HEK293 (cell line): ENCODE measurements at regions not wholly inside any gene's neighbourhood (a gene's known extent, or its start where the extent isn't known, plus 50 kb on each side); places are given as distances from the start of the nearest gene placed in this dataset.

ENCODE experiments used
- CTCF ChIA-PET: fragments of 350-600 bp; formaldehyde crosslinking; extraction: SDS; loops from one replicate; lab custom pipeline; 2021; ENCODE audit warnings: antibody characterized with exemption; lab: Yijun Ruan, JAX
- POLR2A ChIA-PET: fragments of 300-600 bp; formaldehyde crosslinking; extraction: SDS; loops from one replicate; lab custom pipeline; 2020; ENCODE audit warnings: antibody characterized with exemption, inconsistent platforms; lab: Yijun Ruan, JAX
- H3K27ac ChIP-seq: fragments of 200-500 bp; sonication (Bioruptor generic); 2 replicates; pipeline ENCODE4 v1.5.1; 2014; ENCODE audit warnings: low read depth, low read length, control low read depth, inconsistent platforms; ENCODE audit errors: extremely low read depth
- H3K36me3 ChIP-seq, 2 experiments: fragments of 200-500 bp in 1 of 2; sonication (Bioruptor generic) in 1 of 2; 1 replicate in 1 of 2; 2 replicates in 1 of 2; pipeline ENCODE4 v1.5.1; 2014 to 2017; ENCODE audit warnings: inconsistent platforms in 2 of 2, low read length in 2 of 2; ENCODE audit not compliant: control insufficient read depth in 2 of 2, insufficient read depth in 1 of 2
- H3K4me1 ChIP-seq: fragments of 200-500 bp; sonication (Bioruptor generic); 2 replicates; pipeline ENCODE4 v1.5.1; 2014; ENCODE audit warnings: mild to moderate bottlenecking, low read length, inconsistent platforms; ENCODE audit not compliant: control insufficient read depth, insufficient read depth
- H3K4me3 ChIP-seq: 2 replicates; pipeline ENCODE4 v1.5.1; 2011; ENCODE audit warnings: low read depth, mild to moderate bottlenecking, control low read depth, low read length, moderate library complexity
- H3K9me3 ChIP-seq: fragments of 200-500 bp; sonication (Bioruptor generic); 2 replicates; pipeline ENCODE4 v1.5.1; 2014; ENCODE audit warnings: low read depth, low read length, inconsistent platforms; ENCODE audit not compliant: control insufficient read depth, insufficient read depth
- FEZF1 ChIP-seq: fragments of 450-650 bp; formaldehyde crosslinking; IDR thresholded peaks from 2 replicates; pipeline ENCODE4 v1.5.1; 2016; ENCODE audit warnings: missing biosample characterization, missing genetic modification characterization
- GLIS1 ChIP-seq: fragments of 450-650 bp; formaldehyde crosslinking; IDR thresholded peaks from 2 replicates; pipeline ENCODE4 v1.5.1; 2016; ENCODE audit warnings: missing biosample characterization, missing genetic modification characterization
- OSR2 ChIP-seq: fragments of 450-650 bp; formaldehyde crosslinking; IDR thresholded peaks from 2 replicates; pipeline ENCODE4 v1.5.1; 2016; ENCODE audit warnings: missing biosample characterization, missing genetic modification characterization
- PRDM1 ChIP-seq: fragments of 450-650 bp; formaldehyde crosslinking; IDR thresholded peaks from 2 replicates; pipeline ENCODE4; 2016; ENCODE audit warnings: missing biosample characterization, missing genetic modification characterization
- TRIM28 ChIP-seq: IDR thresholded peaks from 2 replicates; pipeline ENCODE4 v1.6.1; 2011; ENCODE audit warnings: low read length, control low read depth, borderline replicate concordance
- ZBTB6 ChIP-seq: fragments of 450-650 bp; formaldehyde crosslinking; IDR thresholded peaks from 2 replicates; pipeline ENCODE4 v1.5.1; 2017; ENCODE audit warnings: missing biosample characterization, missing genetic modification characterization
- ZNF266 ChIP-seq: fragments of 450-650 bp; formaldehyde crosslinking; IDR thresholded peaks from 2 replicates; pipeline ENCODE4 v1.5.1; 2016; ENCODE audit warnings: missing biosample characterization, missing genetic modification characterization, low read depth
- ZNF426 ChIP-seq: fragments of 450-650 bp; formaldehyde crosslinking; IDR thresholded peaks from 2 replicates; pipeline ENCODE4 v1.5.1; 2017; ENCODE audit warnings: missing biosample characterization, missing genetic modification characterization, mild to moderate bottlenecking, inconsistent platforms, moderate library complexity
- ZNF433 ChIP-seq: fragments of 450-650 bp; formaldehyde crosslinking; IDR thresholded peaks from 2 replicates; pipeline ENCODE4 v1.5.1; 2016; ENCODE audit warnings: missing biosample characterization, missing genetic modification characterization, low read depth
- ZNF449 ChIP-seq: fragments of 450-650 bp; formaldehyde crosslinking; IDR thresholded peaks from 2 replicates; pipeline ENCODE4 v1.5.1; 2017; ENCODE audit warnings: missing biosample characterization, mild to moderate bottlenecking, missing genetic modification characterization, moderate library complexity
- ZNF555 ChIP-seq: fragments of 450-650 bp; formaldehyde crosslinking; conservative IDR thresholded peaks from 2 replicates; pipeline ENCODE4 v1.5.1; 2017; ENCODE audit warnings: missing biosample characterization, mild to moderate bottlenecking, missing genetic modification characterization, inconsistent platforms
- TF ChIP-seq, protein P1 (sequence below): fragments of 450-650 bp; formaldehyde crosslinking; IDR thresholded peaks from 2 replicates; pipeline ENCODE4; 2016; ENCODE audit warnings: missing biosample characterization, missing genetic modification characterization
- TF ChIP-seq, protein P2 (sequence below): fragments of 450-650 bp; formaldehyde crosslinking; IDR thresholded peaks from 2 replicates; pipeline ENCODE4 v1.5.1; 2016; ENCODE audit warnings: missing biosample characterization, missing genetic modification characterization

DNA sequence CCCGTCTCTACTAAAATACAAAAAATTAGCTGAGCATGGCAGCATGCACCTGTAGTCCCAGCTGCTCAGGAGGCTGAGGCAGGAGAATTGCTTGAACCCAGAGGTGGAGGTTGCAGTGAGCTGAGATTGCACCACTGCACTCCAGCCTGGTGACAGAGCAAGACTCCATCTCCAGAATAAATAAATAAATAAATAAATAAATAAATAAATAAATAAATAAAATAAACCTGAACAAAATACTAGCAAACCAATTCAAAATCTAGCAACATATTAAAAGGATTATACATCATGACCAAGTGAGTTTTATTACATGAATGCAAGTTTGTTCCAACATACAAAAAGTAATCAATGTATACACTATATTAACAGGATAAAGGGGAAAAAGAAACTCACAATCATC is 677.4 kb downstream of the TNS3 start (continued):
- TF ChIP-seq ZNF555 (peak; percentile 73), ZNF266 (tag by site-specific recombination) (peak; percentile 61; the same call in 1 of the 2 replicates), ZNF433 (tag by site-specific recombination) (0 out of 2 replicates have a peak, but pooled peaks have one; percentile 23), ZNF426 (tag by site-specific recombination) (peak; percentile 65)
- TF ChIP-seq, all 188 proteins: peak for 9; not testable (repeated sequence) for 179

- POLR2A ChIA-PET = no interaction called here
- no peak for TF ChIP-seq ZNF449 (tag by site-specific recombination)
- TF ChIP-seq, protein P1, sequence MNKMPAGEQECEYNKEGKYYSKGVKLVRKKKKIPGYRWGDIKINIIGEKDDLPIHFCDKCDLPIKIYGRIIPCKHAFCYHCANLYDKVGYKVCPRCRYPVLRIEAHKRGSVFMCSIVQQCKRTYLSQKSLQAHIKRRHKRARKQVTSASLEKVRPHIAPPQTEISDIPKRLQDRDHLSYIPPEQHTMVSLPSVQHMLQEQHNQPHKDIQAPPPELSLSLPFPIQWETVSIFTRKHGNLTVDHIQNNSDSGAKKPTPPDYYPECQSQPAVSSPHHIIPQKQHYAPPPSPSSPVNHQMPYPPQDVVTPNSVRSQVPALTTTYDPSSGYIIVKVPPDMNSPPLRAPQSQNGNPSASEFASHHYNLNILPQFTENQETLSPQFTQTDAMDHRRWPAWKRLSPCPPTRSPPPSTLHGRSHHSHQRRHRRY (tag by site-specific recombination) = no peak
- TF ChIP-seq, all 188 proteins: peak for 0
- Histone ChIP-seq H3K36me3 (no peaks in the 10 kb centered on the region), H3K4me1 (peaks cover 3% of the 10 kb centered on the region), H3K9me3 (no peaks in the 10 kb centered on the region), H3K27ac (no peak overlapping the region), H3K4me3 (no peak overlapping the region)
- CTCF ChIA-PET = interaction anchor here (0.5 kb wide), 1 partner anchor 418 kb away, joined by 7 read pairs; no protein-coding TSS in a partner anchor
These were observed 679.4 kb downstream of the TNS3 start for GRCh38 chr7:46902463-46902862.

DNA sequence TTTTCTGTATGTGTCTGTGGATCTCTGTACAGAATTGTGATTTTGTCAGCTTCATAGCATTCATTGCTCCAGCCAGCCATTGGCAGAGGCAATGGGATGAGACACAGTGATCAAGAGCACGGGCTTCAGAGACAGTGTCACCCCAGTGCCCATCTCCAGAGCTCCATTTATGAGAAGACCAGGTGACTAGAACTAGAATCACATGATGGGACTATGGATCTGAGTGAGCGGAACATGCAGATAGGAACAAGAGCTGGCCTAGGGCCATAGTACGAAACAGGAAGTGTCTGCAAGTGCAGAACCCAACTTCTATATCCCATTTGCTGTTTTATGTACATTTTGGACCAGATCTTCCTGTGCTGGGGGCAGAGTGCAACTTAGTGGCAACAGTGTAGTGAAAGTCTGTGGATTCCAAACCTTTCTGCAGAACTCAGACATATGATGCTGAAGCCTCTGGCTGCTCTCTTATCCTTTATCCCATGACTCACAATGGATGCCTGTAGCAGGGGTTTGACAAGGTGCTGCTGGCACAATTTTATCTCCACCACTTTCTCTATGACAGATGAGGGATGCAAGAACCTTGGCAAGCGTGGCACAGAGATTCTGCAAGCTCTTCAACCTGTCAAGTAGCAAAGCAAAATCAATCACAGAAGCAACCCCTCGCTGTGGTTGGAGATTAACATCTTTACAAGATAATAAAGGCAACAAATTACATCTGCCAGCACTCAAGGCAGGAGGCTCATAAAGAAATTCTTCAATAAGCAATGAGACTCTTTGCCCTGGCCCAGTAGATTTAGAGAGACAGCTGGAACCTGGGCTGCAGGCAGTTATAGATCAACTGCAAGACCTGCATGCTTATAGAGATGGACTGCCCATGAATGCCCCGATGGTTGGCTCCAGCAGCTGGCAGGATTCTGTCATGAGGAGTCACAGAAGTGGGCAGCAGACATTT is 681.3 kb downstream of the TNS3 start:
- POLR2A ChIA-PET = no interaction called here
- no peaks in the 10 kb centered on the region for H3K9me3 ChIP-seq
- TF ChIP-seq, protein P2, sequence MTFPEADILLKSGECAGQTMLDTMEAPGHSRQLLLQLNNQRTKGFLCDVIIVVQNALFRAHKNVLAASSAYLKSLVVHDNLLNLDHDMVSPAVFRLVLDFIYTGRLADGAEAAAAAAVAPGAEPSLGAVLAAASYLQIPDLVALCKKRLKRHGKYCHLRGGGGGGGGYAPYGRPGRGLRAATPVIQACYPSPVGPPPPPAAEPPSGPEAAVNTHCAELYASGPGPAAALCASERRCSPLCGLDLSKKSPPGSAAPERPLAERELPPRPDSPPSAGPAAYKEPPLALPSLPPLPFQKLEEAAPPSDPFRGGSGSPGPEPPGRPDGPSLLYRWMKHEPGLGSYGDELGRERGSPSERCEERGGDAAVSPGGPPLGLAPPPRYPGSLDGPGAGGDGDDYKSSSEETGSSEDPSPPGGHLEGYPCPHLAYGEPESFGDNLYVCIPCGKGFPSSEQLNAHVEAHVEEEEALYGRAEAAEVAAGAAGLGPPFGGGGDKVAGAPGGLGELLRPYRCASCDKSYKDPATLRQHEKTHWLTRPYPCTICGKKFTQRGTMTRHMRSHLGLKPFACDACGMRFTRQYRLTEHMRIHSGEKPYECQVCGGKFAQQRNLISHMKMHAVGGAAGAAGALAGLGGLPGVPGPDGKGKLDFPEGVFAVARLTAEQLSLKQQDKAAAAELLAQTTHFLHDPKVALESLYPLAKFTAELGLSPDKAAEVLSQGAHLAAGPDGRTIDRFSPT (tag by site-specific recombination) = no peak
- TF ChIP-seq PRDM1 (tag by site-specific recombination) (no peak), ZBTB6 (no peak), TRIM28 (0 out of 2 replicates have a peak, but pooled peaks have one; percentile 21), OSR2 (tag by site-specific recombination) (0 out of 2 replicates have a peak, but pooled peaks have one; percentile 36), GLIS1 (tag by site-specific recombination) (peak; percentile 48), FEZF1 (tag by site-specific recombination) (peak; percentile 61; the same call in 1 of the 2 replicates)
- H3K27ac ChIP-seq = peak overlapping the region; percentile 39; the same call in 1 of the 2 replicates
- no peaks in the 10 kb centered on the region for H3K36me3 ChIP-seq
- H3K4me3 ChIP-seq = no peak overlapping the region
- peaks cover 3% of the 10 kb centered on the region for H3K4me1 ChIP-seq
- CTCF ChIA-PET = interaction anchor here (0.5 kb wide), 1 partner anchor 214 kb away, joined by 3 read pairs; no protein-coding TSS in a partner anchor
